C4-2B (cell line): ENCODE measurements at regions not wholly inside any gene's neighbourhood (a gene's known extent, or its start where the extent isn't known, plus 50 kb on each side); places are given as distances from the start of the nearest gene placed in this dataset.

Source experiments
- CTCF ChIP-seq: fragments of 450-650 bp; conservative IDR thresholded peaks from 2 replicates; pipeline ENCODE4 v1.5.1; 2017; ENCODE audit warnings: mild to moderate bottlenecking
- ZFX ChIP-seq: fragments of 450-650 bp; IDR thresholded peaks from 2 replicates; pipeline ENCODE4 v1.6.1; 2017

GRCh38 chr22:49616356-49617231 is 211.1 kb downstream of the BRD1 start:
- TF ChIP-seq CTCF (no peak), ZFX (no peak)
